ENCODE measurements at regions not wholly inside any gene's neighbourhood (a gene's known extent, or its start where the extent isn't known, plus 50 kb on each side); places are given as distances from the start of the nearest gene placed in this dataset.

DNA sequence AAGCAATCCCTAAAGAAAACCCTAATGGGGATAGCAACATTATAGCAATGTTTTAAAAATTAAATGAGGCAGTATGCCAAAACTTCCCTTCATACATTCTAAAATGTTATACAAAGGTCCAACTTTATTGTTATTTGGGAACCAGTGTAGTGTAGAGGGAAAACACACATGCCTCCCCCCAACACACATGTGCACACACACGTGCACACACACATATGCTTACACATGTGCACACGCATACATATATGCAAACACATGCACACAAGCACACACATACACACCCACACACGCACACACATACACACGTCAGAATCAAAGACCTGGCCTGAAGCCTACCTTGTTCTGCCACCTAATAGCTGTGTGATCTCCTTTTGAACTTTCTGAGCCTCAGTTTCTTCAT lies 83.3 kb downstream of the SCN11A start:
- H3K36me3 ChIP-seq (ENCODE audit: low read depth) = no peaks in the 10 kb centered on the region
- DNase-seq (ENCODE audit: low spot score) = no peak
- ATAC-seq (ENCODE audit: low read depth) = no peak
- H3K4me3 ChIP-seq (ENCODE audit: severe bottlenecking) = no peak overlapping the region
- H3K27ac ChIP-seq (ENCODE audit: poor library complexity, severe bottlenecking) = no peak overlapping the region
- H3K27me3 ChIP-seq (ENCODE audit: insufficient read depth, poor library complexity, severe bottlenecking) = no peaks in the 10 kb centered on the region
- TF ChIP-seq, protein P1, sequence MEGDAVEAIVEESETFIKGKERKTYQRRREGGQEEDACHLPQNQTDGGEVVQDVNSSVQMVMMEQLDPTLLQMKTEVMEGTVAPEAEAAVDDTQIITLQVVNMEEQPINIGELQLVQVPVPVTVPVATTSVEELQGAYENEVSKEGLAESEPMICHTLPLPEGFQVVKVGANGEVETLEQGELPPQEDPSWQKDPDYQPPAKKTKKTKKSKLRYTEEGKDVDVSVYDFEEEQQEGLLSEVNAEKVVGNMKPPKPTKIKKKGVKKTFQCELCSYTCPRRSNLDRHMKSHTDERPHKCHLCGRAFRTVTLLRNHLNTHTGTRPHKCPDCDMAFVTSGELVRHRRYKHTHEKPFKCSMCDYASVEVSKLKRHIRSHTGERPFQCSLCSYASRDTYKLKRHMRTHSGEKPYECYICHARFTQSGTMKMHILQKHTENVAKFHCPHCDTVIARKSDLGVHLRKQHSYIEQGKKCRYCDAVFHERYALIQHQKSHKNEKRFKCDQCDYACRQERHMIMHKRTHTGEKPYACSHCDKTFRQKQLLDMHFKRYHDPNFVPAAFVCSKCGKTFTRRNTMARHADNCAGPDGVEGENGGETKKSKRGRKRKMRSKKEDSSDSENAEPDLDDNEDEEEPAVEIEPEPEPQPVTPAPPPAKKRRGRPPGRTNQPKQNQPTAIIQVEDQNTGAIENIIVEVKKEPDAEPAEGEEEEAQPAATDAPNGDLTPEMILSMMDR (IDR thresholded peaks at IDR 0.05; ENCODE audit: poor library complexity, severe bottlenecking) = no peak
- no peaks in the 10 kb centered on the region for H3K4me1 ChIP-seq (ENCODE audit: insufficient read depth, poor library complexity, severe bottlenecking)
- H3K9me3 ChIP-seq (ENCODE audit: severe bottlenecking) = no peaks in the 10 kb centered on the region

DNA sequence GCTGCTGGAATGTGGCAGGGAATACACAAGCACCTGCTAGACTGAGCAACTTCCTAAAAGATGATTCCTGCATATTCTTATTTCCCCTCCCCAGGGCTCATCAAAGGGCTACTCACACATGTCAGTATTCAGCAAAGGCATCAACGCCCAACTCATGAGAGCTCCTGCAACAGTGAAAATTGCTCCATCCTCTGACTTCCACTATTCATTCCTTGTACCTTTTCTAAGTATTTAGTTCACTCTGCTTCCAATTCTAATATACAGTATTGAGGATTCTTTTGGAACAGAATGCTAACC lies 84.1 kb downstream of the SCN11A start:
- Histone ChIP-seq H3K9me3 (ENCODE audit: severe bottlenecking) (no peaks in the 10 kb centered on the region), H3K27ac (ENCODE audit: poor library complexity, severe bottlenecking) (no peak overlapping the region), H3K4me3 (ENCODE audit: severe bottlenecking) (no peak overlapping the region), H3K36me3 (ENCODE audit: low read depth) (no peaks in the 10 kb centered on the region), H3K4me1 (ENCODE audit: insufficient read depth, poor library complexity, severe bottlenecking) (no peaks in the 10 kb centered on the region), H3K27me3 (ENCODE audit: insufficient read depth, poor library complexity, severe bottlenecking) (no peaks in the 10 kb centered on the region)
- TF ChIP-seq, protein P1 (IDR thresholded peaks at IDR 0.05; ENCODE audit: poor library complexity, severe bottlenecking) = no peak
- ATAC-seq (ENCODE audit: low read depth) (no peak), DNase-seq (ENCODE audit: low spot score) (no peak)

DNA sequence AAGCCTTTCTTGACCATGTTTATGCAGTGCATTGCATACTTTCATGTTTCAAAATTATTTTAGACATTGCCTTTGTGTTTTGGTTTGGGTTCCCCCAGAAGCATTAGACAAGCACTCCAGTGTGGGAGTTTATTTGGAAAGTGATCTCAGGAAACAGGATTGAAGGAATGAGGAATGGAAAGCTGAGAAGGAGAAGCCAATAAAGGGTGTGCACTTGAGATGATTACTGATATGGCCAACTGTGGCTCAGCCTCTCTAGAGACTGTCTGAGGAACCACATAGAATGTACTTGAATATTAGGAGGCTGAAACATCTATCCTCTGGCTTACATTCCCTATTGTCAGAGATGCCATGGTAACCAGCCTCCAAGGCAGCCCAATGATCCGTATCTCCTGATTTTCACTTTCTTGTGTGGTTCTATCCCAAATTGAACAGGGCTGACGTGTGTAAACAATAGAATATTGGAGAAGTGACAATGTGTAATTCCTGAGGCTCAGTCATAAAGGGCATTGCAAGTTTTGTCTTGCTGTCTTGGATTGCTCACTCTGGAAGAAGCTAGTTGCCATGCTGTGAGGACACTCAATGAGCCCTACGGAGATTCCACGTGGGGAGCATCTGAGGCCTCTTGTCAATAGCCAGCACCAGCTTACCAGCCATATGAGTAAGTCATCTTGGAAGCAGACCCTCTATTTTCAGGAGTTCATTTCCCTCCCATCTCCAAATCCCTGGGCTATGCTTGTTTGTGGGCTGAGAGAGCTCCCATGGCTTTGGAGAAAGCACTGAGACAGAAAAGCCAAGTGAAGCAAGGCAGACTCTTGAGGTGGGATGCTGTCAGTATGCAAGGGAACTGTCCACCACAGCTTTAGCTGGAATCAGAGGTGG lies 84.7 kb downstream of the SCN11A start:
- no peaks in the 10 kb centered on the region for H3K36me3 ChIP-seq (ENCODE audit: low read depth)
- ATAC-seq (ENCODE audit: low read depth) = peak; percentile 60
- H3K4me3 ChIP-seq (ENCODE audit: severe bottlenecking) = no peak overlapping the region
- no peak overlapping the region for H3K27ac ChIP-seq (ENCODE audit: poor library complexity, severe bottlenecking)
- H3K27me3 ChIP-seq (ENCODE audit: insufficient read depth, poor library complexity, severe bottlenecking) = no peaks in the 10 kb centered on the region
- TF ChIP-seq, protein P1 (IDR thresholded peaks at IDR 0.05; ENCODE audit: poor library complexity, severe bottlenecking) = no peak
- no peak for DNase-seq (ENCODE audit: low spot score)
- H3K9me3 ChIP-seq (ENCODE audit: severe bottlenecking) = no peaks in the 10 kb centered on the region
- H3K4me1 ChIP-seq (ENCODE audit: insufficient read depth, poor library complexity, severe bottlenecking) = no peaks in the 10 kb centered on the region

DNA sequence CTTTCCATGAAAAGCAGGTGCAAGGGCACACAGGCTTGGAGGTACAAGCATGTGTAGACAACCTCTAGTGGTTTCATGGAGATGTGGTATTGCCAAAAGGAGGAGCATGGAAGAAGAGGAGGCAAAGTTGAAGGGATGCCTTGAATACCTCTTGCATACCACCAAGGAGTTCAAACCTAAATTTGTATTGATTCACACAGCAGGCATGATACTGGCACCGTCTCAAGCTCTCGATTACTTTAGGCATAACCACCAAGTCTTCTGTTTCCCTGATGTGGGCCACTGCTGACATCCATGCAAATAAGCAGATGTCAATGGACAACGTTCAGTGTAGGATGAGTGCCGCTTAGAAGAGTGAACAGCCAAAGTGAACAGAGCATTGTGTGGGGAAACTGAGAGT lies 87.1 kb downstream of the SCN11A start:
- no peaks in the 10 kb centered on the region for H3K36me3 ChIP-seq (ENCODE audit: low read depth)
- no peak overlapping the region for H3K4me3 ChIP-seq (ENCODE audit: severe bottlenecking)
- DNase-seq (ENCODE audit: low spot score) = no peak
- H3K9me3 ChIP-seq (ENCODE audit: severe bottlenecking) = no peaks in the 10 kb centered on the region
- TF ChIP-seq, protein P1 (IDR thresholded peaks at IDR 0.05; ENCODE audit: poor library complexity, severe bottlenecking) = no peak
- H3K4me1 ChIP-seq (ENCODE audit: insufficient read depth, poor library complexity, severe bottlenecking) = no peaks in the 10 kb centered on the region
- H3K27me3 ChIP-seq (ENCODE audit: insufficient read depth, poor library complexity, severe bottlenecking) = no peaks in the 10 kb centered on the region
- no peak for ATAC-seq (ENCODE audit: low read depth)
- H3K27ac ChIP-seq (ENCODE audit: poor library complexity, severe bottlenecking) = no peak overlapping the region

DNA sequence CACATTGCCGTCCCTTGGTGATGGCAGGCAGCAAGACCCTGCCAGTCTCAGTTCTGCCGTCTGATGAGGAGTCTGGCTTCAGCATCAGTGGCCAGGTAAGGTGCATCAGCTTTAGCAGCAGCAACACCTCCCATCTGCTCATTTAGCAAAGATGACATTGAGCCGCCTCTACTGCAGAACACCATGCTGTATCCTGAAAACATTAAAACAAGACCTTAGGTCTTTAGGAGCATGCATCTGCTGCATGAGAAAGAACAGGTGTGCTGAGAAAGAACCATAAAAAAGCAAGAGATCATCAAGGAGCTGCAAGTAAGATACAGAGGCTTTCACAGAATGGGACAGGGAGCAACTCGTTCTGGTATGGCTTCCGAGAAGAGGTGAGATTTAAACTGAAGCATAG lies 87.5 kb downstream of the SCN11A start:
- H3K27me3 ChIP-seq (ENCODE audit: insufficient read depth, poor library complexity, severe bottlenecking) = no peaks in the 10 kb centered on the region
- H3K4me3 ChIP-seq (ENCODE audit: severe bottlenecking) = no peak overlapping the region
- no peak for ATAC-seq (ENCODE audit: low read depth)
- DNase-seq (ENCODE audit: low spot score) = no peak
- TF ChIP-seq, protein P1 (IDR thresholded peaks at IDR 0.05; ENCODE audit: poor library complexity, severe bottlenecking) = no peak
- H3K9me3 ChIP-seq (ENCODE audit: severe bottlenecking) = no peaks in the 10 kb centered on the region
- no peaks in the 10 kb centered on the region for H3K4me1 ChIP-seq (ENCODE audit: insufficient read depth, poor library complexity, severe bottlenecking)
- no peak overlapping the region for H3K27ac ChIP-seq (ENCODE audit: poor library complexity, severe bottlenecking)
- no peaks in the 10 kb centered on the region for H3K36me3 ChIP-seq (ENCODE audit: low read depth)

Measured in RWPE2 (cell line).